Erythroblast (primary cell): ENCODE measurements at regions not wholly inside any gene's neighbourhood (a gene's known extent, or its start where the extent isn't known, plus 50 kb on each side); places are given as distances from the start of the nearest gene placed in this dataset.

Experiments
- GATA1 ChIP-seq: IDR thresholded peaks from 2 replicates; pipeline ENCODE4 v1.6.1; 2011; ENCODE audit warnings: low read depth, mild to moderate bottlenecking, control low read depth, low read length, moderate library complexity
- POLR2A ChIP-seq: IDR thresholded peaks from 2 replicates; pipeline ENCODE4 v1.6.1; 2011; ENCODE audit warnings: mild to moderate bottlenecking, low read length

- TF ChIP-seq POLR2A = no peak
- no peak for TF ChIP-seq GATA1
Observed at GRCh38 chrX:116930311-116930710, 467.5 kb upstream of the CT83 start.
